KMS-11 (cell line): ENCODE measurements at regions not wholly inside any gene's neighbourhood (a gene's known extent, or its start where the extent isn't known, plus 50 kb on each side); places are given as distances from the start of the nearest gene placed in this dataset.

Experiments used
- H2AFZ ChIP-seq: fragments of 200-600 bp; sonication (generic); 2 replicates; pipeline ENCODE4 v1.6.1; 2016; ENCODE audit warnings: antibody characterized with exemption, mixed run types, low read depth
- H3K27ac ChIP-seq: fragments of 200-600 bp; sonication (generic); 2 replicates; pipeline ENCODE4 v1.6.1; 2016; ENCODE audit warnings: mild to moderate bottlenecking, mixed run types
- H3K27me3 ChIP-seq: fragments of 200-600 bp; sonication (generic); 2 replicates; pipeline ENCODE4 v1.6.1; 2017; ENCODE audit warnings: mild to moderate bottlenecking, low read depth, mixed run types, moderate library complexity; ENCODE audit not compliant: insufficient read depth
- H3K36me3 ChIP-seq: fragments of 200-600 bp; sonication (generic); 2 replicates; pipeline ENCODE4 v1.6.1; 2017; ENCODE audit warnings: mild to moderate bottlenecking, mixed run types; ENCODE audit not compliant: insufficient read depth
- H3K4me1 ChIP-seq: fragments of 200-600 bp; sonication (generic); 2 replicates; pipeline ENCODE4 v1.6.1; 2016; ENCODE audit warnings: mild to moderate bottlenecking, low read depth, mixed run types; ENCODE audit not compliant: poor library complexity, severe bottlenecking
- H3K4me2 ChIP-seq: fragments of 200-600 bp; sonication (generic); 2 replicates; pipeline ENCODE4 v1.7.0; 2016; ENCODE audit warnings: mild to moderate bottlenecking, mixed run types
- H3K4me3 ChIP-seq: fragments of 200-600 bp; sonication (generic); IDR thresholded peaks from 2 replicates; pipeline ENCODE4 v1.6.1; 2017; ENCODE audit warnings: low read depth, low read length, mixed read lengths; ENCODE audit not compliant: insufficient read depth
- H3K79me2 ChIP-seq: fragments of 200-600 bp; sonication (generic); 2 replicates; pipeline ENCODE4 v1.6.1; 2016; ENCODE audit warnings: low read depth, mixed run types; ENCODE audit not compliant: insufficient read depth
- H3K9ac ChIP-seq: fragments of 200-600 bp; sonication (generic); 2 replicates; pipeline ENCODE4 v1.6.1; 2016; ENCODE audit warnings: mild to moderate bottlenecking, mixed run types
- H4K20me1 ChIP-seq: fragments of 200-600 bp; sonication (generic); 2 replicates; pipeline ENCODE4 v1.6.1; 2016; ENCODE audit warnings: mild to moderate bottlenecking, mixed run types; ENCODE audit not compliant: insufficient read depth
- TF ChIP-seq, protein P1 (sequence below): fragments of 200-600 bp; sonication (generic); conservative IDR thresholded peaks from 2 replicates; pipeline ENCODE4 v1.6.1; 2017; ENCODE audit warnings: low read depth, mild to moderate bottlenecking, antibody characterized with exemption, low read length, moderate library complexity, mixed read lengths

DNA sequence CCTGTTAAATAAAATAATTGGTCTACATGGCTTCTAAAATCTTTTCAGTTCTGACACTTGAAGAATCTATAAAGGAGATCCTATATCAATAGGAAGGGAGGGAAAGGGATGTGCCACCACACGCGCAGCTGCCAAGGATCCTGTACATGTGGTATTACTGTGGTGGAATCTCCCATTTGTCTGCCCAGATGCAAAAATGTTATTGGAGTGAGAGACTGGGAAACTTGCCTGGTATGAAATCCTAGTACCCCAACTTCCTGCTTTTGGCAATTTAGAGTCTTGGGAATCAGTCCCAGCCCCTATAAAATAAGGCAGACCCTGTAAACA is 81.9 kb upstream of the PICALM start:
- no peak overlapping the region for H3K4me3 ChIP-seq
- no peaks in the 10 kb centered on the region for H4K20me1 ChIP-seq
- no peaks in the 10 kb centered on the region for H3K27me3 ChIP-seq
- H3K4me2 ChIP-seq: peak overlapping the region; percentile 61
- peak overlapping the region; percentile 5; the same call in 1 of the 2 replicates for H3K9ac ChIP-seq
- peak overlapping the region; percentile 48; the same call in 1 of the 2 replicates for H2AFZ ChIP-seq
- H3K79me2 ChIP-seq: no peaks in the 10 kb centered on the region
- no peaks in the 10 kb centered on the region for H3K36me3 ChIP-seq
- H3K4me1 ChIP-seq: peaks cover 47% of the 10 kb centered on the region
- TF ChIP-seq, protein P1, sequence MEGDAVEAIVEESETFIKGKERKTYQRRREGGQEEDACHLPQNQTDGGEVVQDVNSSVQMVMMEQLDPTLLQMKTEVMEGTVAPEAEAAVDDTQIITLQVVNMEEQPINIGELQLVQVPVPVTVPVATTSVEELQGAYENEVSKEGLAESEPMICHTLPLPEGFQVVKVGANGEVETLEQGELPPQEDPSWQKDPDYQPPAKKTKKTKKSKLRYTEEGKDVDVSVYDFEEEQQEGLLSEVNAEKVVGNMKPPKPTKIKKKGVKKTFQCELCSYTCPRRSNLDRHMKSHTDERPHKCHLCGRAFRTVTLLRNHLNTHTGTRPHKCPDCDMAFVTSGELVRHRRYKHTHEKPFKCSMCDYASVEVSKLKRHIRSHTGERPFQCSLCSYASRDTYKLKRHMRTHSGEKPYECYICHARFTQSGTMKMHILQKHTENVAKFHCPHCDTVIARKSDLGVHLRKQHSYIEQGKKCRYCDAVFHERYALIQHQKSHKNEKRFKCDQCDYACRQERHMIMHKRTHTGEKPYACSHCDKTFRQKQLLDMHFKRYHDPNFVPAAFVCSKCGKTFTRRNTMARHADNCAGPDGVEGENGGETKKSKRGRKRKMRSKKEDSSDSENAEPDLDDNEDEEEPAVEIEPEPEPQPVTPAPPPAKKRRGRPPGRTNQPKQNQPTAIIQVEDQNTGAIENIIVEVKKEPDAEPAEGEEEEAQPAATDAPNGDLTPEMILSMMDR: no peak
- H3K27ac ChIP-seq: peak overlapping the region; percentile 51

DNA sequence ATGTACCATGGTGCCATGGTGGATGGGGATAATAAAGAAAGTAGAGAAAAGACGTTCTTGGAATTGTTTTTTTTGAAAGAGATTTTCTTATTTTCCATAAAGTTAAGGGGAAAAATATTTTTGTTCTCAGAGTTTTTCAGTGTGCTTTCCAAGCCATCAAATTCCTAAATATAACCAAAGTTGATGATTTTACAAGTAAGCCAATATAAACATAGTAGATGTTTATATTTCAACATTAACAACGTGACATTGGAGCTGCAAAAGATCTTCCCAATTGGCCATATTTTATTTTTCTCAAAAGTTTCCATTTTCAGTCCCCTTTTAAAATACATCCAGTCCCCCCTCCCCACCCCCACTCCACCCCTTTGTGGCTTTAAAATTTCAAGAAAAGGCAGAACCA is 80.9 kb upstream of the PICALM start:
- H3K9ac ChIP-seq: no peak overlapping the region
- peaks cover 47% of the 10 kb centered on the region for H3K4me1 ChIP-seq
- no peaks in the 10 kb centered on the region for H3K36me3 ChIP-seq
- TF ChIP-seq, protein P1: no peak
- no peaks in the 10 kb centered on the region for H3K27me3 ChIP-seq
- H3K4me3 ChIP-seq: no peak overlapping the region
- no peaks in the 10 kb centered on the region for H4K20me1 ChIP-seq
- no peak overlapping the region for H3K4me2 ChIP-seq
- H3K79me2 ChIP-seq: no peaks in the 10 kb centered on the region
- H2AFZ ChIP-seq: no peak overlapping the region
- H3K27ac ChIP-seq: no peak overlapping the region

DNA sequence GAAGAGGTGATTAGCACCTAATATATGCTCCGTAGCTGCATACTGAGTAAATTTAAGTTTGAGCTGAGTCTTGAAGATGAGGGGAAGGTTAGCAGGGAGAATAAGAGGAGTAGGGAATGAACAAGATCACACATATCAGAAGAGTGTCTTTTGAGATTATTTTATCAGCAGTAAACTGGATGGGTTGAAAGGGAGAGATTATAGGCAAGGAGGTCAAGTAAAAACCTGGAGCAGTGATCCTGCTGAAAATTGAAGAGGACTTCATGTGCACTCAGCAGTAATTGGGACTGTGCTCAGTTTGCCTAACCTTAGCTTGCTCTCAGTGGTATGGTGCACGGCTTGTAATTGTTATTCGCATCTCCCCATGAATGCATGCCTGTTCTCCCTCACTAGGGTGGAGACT is 79.5 kb upstream of the PICALM start:
- Histone ChIP-seq H3K4me1 (peaks cover 49% of the 10 kb centered on the region), H3K79me2 (no peaks in the 10 kb centered on the region), H4K20me1 (no peaks in the 10 kb centered on the region), H3K4me2 (no peak overlapping the region), H3K4me3 (no peak overlapping the region), H3K27me3 (no peaks in the 10 kb centered on the region), H3K27ac (no peak overlapping the region), H3K36me3 (no peaks in the 10 kb centered on the region), H2AFZ (no peak overlapping the region), H3K9ac (no peak overlapping the region)
- TF ChIP-seq, protein P1: no peak

DNA sequence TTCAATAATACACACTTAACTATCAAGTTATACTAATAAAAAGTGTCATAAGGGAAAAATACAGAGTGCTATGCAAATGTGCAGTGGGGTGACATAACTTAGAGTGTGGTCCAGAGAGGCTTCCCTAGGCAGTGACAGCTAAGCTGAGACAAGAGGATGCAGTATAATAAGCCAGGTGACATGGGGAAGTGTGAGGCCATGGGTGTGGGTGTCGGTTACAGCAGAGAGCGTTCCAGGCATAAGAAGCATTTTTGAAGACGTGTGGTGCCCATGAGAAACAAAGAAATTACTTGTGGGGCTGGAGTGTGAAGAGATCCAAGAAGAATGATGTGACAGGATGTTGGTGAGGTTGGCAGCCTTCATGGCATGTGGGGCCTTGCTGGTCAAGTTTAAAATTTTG is 78.1 kb upstream of the PICALM start:
- H3K36me3 ChIP-seq: no peaks in the 10 kb centered on the region
- H3K27me3 ChIP-seq: no peaks in the 10 kb centered on the region
- H3K27ac ChIP-seq: no peak overlapping the region
- no peak overlapping the region for H2AFZ ChIP-seq
- TF ChIP-seq, protein P1: no peak
- H3K79me2 ChIP-seq: no peaks in the 10 kb centered on the region
- H3K4me3 ChIP-seq: no peak overlapping the region
- H3K9ac ChIP-seq: no peak overlapping the region
- no peaks in the 10 kb centered on the region for H4K20me1 ChIP-seq
- peaks cover 37% of the 10 kb centered on the region for H3K4me1 ChIP-seq
- no peak overlapping the region for H3K4me2 ChIP-seq
